ENCODE measurements at regions not wholly inside any gene's neighbourhood (a gene's known extent, or its start where the extent isn't known, plus 50 kb on each side); places are given as distances from the start of the nearest gene placed in this dataset.
A peak's percentile ranks its signal among the peaks of the same experiment; 100 is the strongest.

DNA sequence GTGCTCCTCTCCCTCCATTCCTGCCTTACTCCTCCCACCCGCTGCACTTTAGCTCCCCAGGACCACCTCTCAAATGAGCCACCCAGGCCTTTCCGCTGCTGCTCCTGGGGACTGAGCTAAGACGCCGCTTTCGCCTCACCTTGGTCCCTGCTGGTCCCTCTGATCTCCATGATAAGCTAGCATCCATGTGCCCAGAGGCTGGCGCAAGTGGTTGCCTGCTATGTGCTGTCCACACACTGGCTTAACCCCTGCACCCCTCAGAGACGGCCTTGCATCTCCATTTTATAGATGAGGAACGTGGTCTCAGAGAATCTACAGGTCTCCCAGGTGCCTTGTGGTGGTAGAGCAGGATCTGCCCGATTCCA is 160.1 kb upstream of the PMEPA1 start:
- no peak for FAIRE-seq
- TF ChIP-seq HDAC2 (IDR thresholded peaks at IDR 0.05; ENCODE audit: borderline replicate concordance in 1 of 2, low read depth in 2 of 2, low read length in 2 of 2) (no peak), POLR2A (IDR thresholded peaks at IDR 0.05; ENCODE audit: control extremely low read depth in 1 of 2, low read depth in 2 of 2, low read length in 2 of 2) (no peak), RAD21 (IDR thresholded peaks at IDR 0.05 in 1 of 2, conservative IDR thresholded peaks at IDR 0.05 in 1 of 2; ENCODE audit: low read depth in 2 of 2, low read length in 2 of 2) (no peak), JUN (IDR thresholded peaks at IDR 0.05; ENCODE audit: low read depth, low read length) (no peak), NANOG (IDR thresholded peaks at IDR 0.05; ENCODE audit: insufficient read depth, low read depth, low read length, poor library complexity, severe bottlenecking) (no peak), SIRT6 (IDR thresholded peaks at IDR 0.05; ENCODE audit: low read length) (no peak), KDM4A (IDR thresholded peaks at IDR 0.05; ENCODE audit: low read depth, low read length, severe bottlenecking) (no peak), POLR2AphosphoS5 (IDR thresholded peaks at IDR 0.05; ENCODE audit: low read depth, low read length) (no peak), GTF2F1 (IDR thresholded peaks at IDR 0.05; ENCODE audit: borderline replicate concordance, low read depth, low read length) (no peak)

More for the DNA sequence above, 160.1 kb upstream of the PMEPA1 start:
- peak overlapping the region; percentile 35 for H4K91ac ChIP-seq (replicated peaks; ENCODE audit: insufficient read length, low read length)
- H3K4me2 ChIP-seq (ENCODE audit: insufficient read depth in 1 of 2, low read depth in 2 of 2, low read length in 2 of 2), result no peak overlapping the region
- WGBS, 2 experiments (ENCODE audit: extremely low coverage in 1 of 2, insufficient coverage in 1 of 2, insufficient read length in 1 of 2, insufficient replicate concordance in 2 of 2, low coverage in 1 of 2, low lambda C conversion rate in 2 of 2, missing lambda C conversion rate in 1 of 2), result 83% methylated on average over 9 of the region's 9 CpGs; no CpG with 5 or more reads in 1 of the 2 experiments
- H3K56ac ChIP-seq (replicated peaks; ENCODE audit: insufficient read length, low read depth, low read length), result no peak overlapping the region
- H3K27me3 ChIP-seq (replicated peaks in 1 of 4; ENCODE audit: control insufficient read depth in 3 of 4, extremely low read depth in 1 of 4, insufficient read depth in 3 of 4, low read length in 3 of 4), result no peaks in the 10 kb centered on the region; a peak in 1 of 7 replicates
- H2BK120ac ChIP-seq (replicated peaks; ENCODE audit: low read depth, low read length), result no peak overlapping the region
- no peak overlapping the region for H3K23ac ChIP-seq (ENCODE audit: insufficient read length)
- H2AFZ ChIP-seq (ENCODE audit: low read length), result no peak overlapping the region
- POLR2A ChIA-PET (ENCODE audit: partially characterized antibody), result interaction anchor here (0.7 kb wide), 1 partner anchor 68 kb away, joined by 3 read pairs; no protein-coding TSS in a partner anchor
- H4K5ac ChIP-seq (ENCODE audit: insufficient read length, low read depth, low read length), result no peak overlapping the region
- H2BK5ac ChIP-seq (ENCODE audit: low read depth, low read length), result 0 out of 2 replicates have a peak overlapping the region, but pooled peaks have one; percentile 5
- H3K36me3 ChIP-seq (ENCODE audit: control insufficient read depth in 2 of 4, insufficient read depth in 4 of 4, low read length in 3 of 4), result no peaks in the 10 kb centered on the region
- no peak overlapping the region for H2BK20ac ChIP-seq (ENCODE audit: low read length)
- H2AK5ac ChIP-seq (ENCODE audit: low read depth, low read length), result no peak overlapping the region; the same call in 1 of the 2 replicates
- no peak overlapping the region; the same call in 1 of the 2 replicates for H4K8ac ChIP-seq (ENCODE audit: extremely low read depth, insufficient read depth, low read length)
- DNase-seq (ENCODE audit: low read depth in 1 of 2, low spot score in 2 of 2), result no peak
- H3K4ac ChIP-seq (replicated peaks; ENCODE audit: insufficient read length, low read depth, low read length), result peak overlapping the region; percentile 72
- peaks cover 0 to 5% (median 0%) of the 10 kb centered on the region in 4 experiments; a peak in 3 of 7 replicates for H3K4me1 ChIP-seq (replicated peaks in 1 of 4; ENCODE audit: control insufficient read depth in 3 of 4, insufficient read depth in 4 of 4, low read length in 3 of 4)
- no peaks in the 10 kb centered on the region for H3K23me2 ChIP-seq (ENCODE audit: low read depth, low read length)
- H3K4me3 ChIP-seq (ENCODE audit: extremely low read depth in 1 of 4, insufficient read depth in 2 of 4, low read depth in 3 of 4, low read length in 4 of 4), result no peak overlapping the region
- no peaks in the 10 kb centered on the region for H3K79me1 ChIP-seq (ENCODE audit: low read depth, low read length)
- H3K9me3 ChIP-seq (ENCODE audit: insufficient read depth in 2 of 2, low read depth in 1 of 2, low read length in 1 of 2), result no peaks in the 10 kb centered on the region
- H3K18ac ChIP-seq (ENCODE audit: extremely low read depth, low read length), result no peak overlapping the region
- H3K9ac ChIP-seq (replicated peaks in 1 of 4; ENCODE audit: extremely low read depth in 1 of 4, low read depth in 3 of 4, low read length in 3 of 4), result no peak overlapping the region
- H2BK15ac ChIP-seq (ENCODE audit: low read length), result no peak overlapping the region
- H3K14ac ChIP-seq (ENCODE audit: insufficient read length), result no peak overlapping the region
- no peak overlapping the region for H3K27ac ChIP-seq (ENCODE audit: low read depth, low read length)
- CTCF ChIA-PET (ENCODE audit: partially characterized antibody), result interaction anchor here (0.6 to 1.5 kb wide), 5 partner anchors 8 to 247 kb away, joined by 3 to 5 read pairs (median 4); no protein-coding TSS in a partner anchor
- no peaks in the 10 kb centered on the region for H3K79me2 ChIP-seq (ENCODE audit: control insufficient read depth in 1 of 2, insufficient read depth in 2 of 2, low read length in 2 of 2)
- H2BK12ac ChIP-seq (ENCODE audit: low read depth, low read length), result no peak overlapping the region
- no peaks in the 10 kb centered on the region for H4K20me1 ChIP-seq (replicated peaks in 1 of 2; ENCODE audit: control insufficient read depth in 1 of 2, insufficient read depth in 2 of 2, low read length in 2 of 2)

All from H1 (cell line).